ENCODE measurements at regions not wholly inside any gene's neighbourhood (a gene's known extent, or its start where the extent isn't known, plus 50 kb on each side); places are given as distances from the start of the nearest gene placed in this dataset.
"Not testable (repeated sequence)": the region's sequence is repeated elsewhere in the genome, so short reads cannot be mapped to it uniquely, and the experiment has no call there.

- no peak overlapping the region for H3K4me3 ChIP-seq (ENCODE audit: low read depth, low read length)
- no peak for TF ChIP-seq CTCF (IDR thresholded peaks at IDR 0.05; ENCODE audit: borderline replicate concordance, insufficient read depth, low read depth, low read length)
Observed at GRCh38 chrX:113804291-113804690, 779.6 kb upstream of the HTR2C start.

GRCh38 chrX:113802837-113803236 lies 781.0 kb upstream of the HTR2C start:
- H3K4me3 ChIP-seq (ENCODE audit: low read depth, low read length) = no peak overlapping the region
- TF ChIP-seq CTCF (IDR thresholded peaks at IDR 0.05; ENCODE audit: borderline replicate concordance, insufficient read depth, low read depth, low read length) = no peak

GRCh38 chrX:113800955-113801354 lies 782.9 kb upstream of the HTR2C start:
- no peak for TF ChIP-seq CTCF (IDR thresholded peaks at IDR 0.05; ENCODE audit: borderline replicate concordance, insufficient read depth, low read depth, low read length)
- H3K4me3 ChIP-seq (ENCODE audit: low read depth, low read length) = no peak overlapping the region

GRCh38 chrX:113793563-113793962 lies 790.3 kb upstream of the HTR2C start:
- TF ChIP-seq CTCF (IDR thresholded peaks at IDR 0.05; ENCODE audit: borderline replicate concordance, insufficient read depth, low read depth, low read length) = no peak
- no peak overlapping the region for H3K4me3 ChIP-seq (ENCODE audit: low read depth, low read length)

GRCh38 chrX:113790987-113791386 lies 792.9 kb upstream of the HTR2C start:
- no peak for TF ChIP-seq CTCF (IDR thresholded peaks at IDR 0.05; ENCODE audit: borderline replicate concordance, insufficient read depth, low read depth, low read length)
- H3K4me3 ChIP-seq (ENCODE audit: low read depth, low read length) = no peak overlapping the region

GRCh38 chrX:113784754-113785153 lies 799.1 kb upstream of the HTR2C start:
- not testable (repeated sequence) for H3K4me3 ChIP-seq (ENCODE audit: low read depth, low read length)

GRCh38 chrX:113770806-113771205 lies 813.1 kb upstream of the HTR2C start:
- H3K4me3 ChIP-seq (ENCODE audit: low read depth, low read length) = no peak overlapping the region
- TF ChIP-seq CTCF (IDR thresholded peaks at IDR 0.05; ENCODE audit: borderline replicate concordance, insufficient read depth, low read depth, low read length) = no peak

GRCh38 chrX:113770071-113770470 lies 813.8 kb upstream of the HTR2C start:
- no peak for TF ChIP-seq CTCF (IDR thresholded peaks at IDR 0.05; ENCODE audit: borderline replicate concordance, insufficient read depth, low read depth, low read length)
- H3K4me3 ChIP-seq (ENCODE audit: low read depth, low read length) = no peak overlapping the region

Measured in GM12875 (cell line).